Adrenal gland (tissue), 9 donors: ENCODE measurements at regions not wholly inside any gene's neighbourhood (a gene's known extent, or its start where the extent isn't known, plus 50 kb on each side); places are given as distances from the start of the nearest gene placed in this dataset.

Source experiments
- DNase-seq, 7 donors: peaks; one replicate each; pipeline ENCODE4 v3.0.0-alpha.2; 2019 to 2020
- H3K27ac ChIP-seq, 5 donors: fragments of 200-600 bp; sonication (generic) in 4 of 5; 1 replicate in 3 of 5; 2 replicates in 2 of 5; pipeline versions ENCODE4 v1.5.1 to v1.8.0; 2016 to 2020; ENCODE audit warnings: mild to moderate bottlenecking in 1 of 5
- H3K27me3 ChIP-seq: fragments of 200-600 bp; 2 replicates; pipeline ENCODE4 v1.8.0; 2021
- H3K36me3 ChIP-seq, 2 donors: fragments of 200-600 bp; replicated peaks in 1 of 2; 1 replicate in 1 of 2; 2 replicates in 1 of 2; pipeline versions ENCODE4 v1.5.1 to v1.8.0; 2018 to 2022
- H3K4me1 ChIP-seq, 2 donors: fragments of 200-600 bp; replicated peaks in 1 of 2; 1 replicate in 1 of 2; 2 replicates in 1 of 2; pipeline versions ENCODE4 v1.5.1 to v1.8.0; 2018 to 2021
- H3K4me3 ChIP-seq, 4 donors: fragments of 200-600 bp; sonication (generic) in 3 of 4; one replicate each; pipeline ENCODE4 v1.5.1; 2016 to 2018
- H3K9me3 ChIP-seq, 3 donors: fragments of 200-600 bp; sonication (generic) in 1 of 3; replicated peaks in 1 of 3; 1 replicate in 2 of 3; 2 replicates in 1 of 3; pipeline versions ENCODE4 v1.5.1 to v1.8.0; 2016 to 2021
- CTCF ChIP-seq, 6 experiments: fragments of 450-650 bp in 4 of 6; fragments of 200-600 bp in 2 of 6; sonication (generic) in 1 of 6; IDR thresholded peaks; 1 replicate in 5 of 6; 2 replicates in 1 of 6; pipeline versions ENCODE4 v1.5.1 to v1.8.0; 2016 to 2021; ENCODE audit warnings: antibody characterized with exemption in 6 of 6, mild to moderate bottlenecking in 2 of 6, moderate library complexity in 1 of 6
- POLR2A ChIP-seq, 2 donors: fragments of 450-650 bp; IDR thresholded peaks; one replicate each; pipeline ENCODE4 v1.6.1; 2017; ENCODE audit warnings: antibody characterized with exemption in 2 of 2, mild to moderate bottlenecking in 2 of 2, moderate library complexity in 1 of 2
- WGBS, 4 donors: extraction: QIAGEN DNeasy Blood & Tissue Kit in 2 of 4; methylation state at CpG; one replicate each; pipeline versions ENCODE4 v1.1.5 to v1.1.7; 2013 to 2017; 5-methylcytosine and 5-hydroxymethylcytosine counted together
- intact Hi-C, 2 donors: fragments of 100-400 bp; cut with DNase I; formaldehyde crosslinking; loops; one replicate each; pipeline versions ENCODE4 v1.14.1 to v1.15.0; 2022 to 2023
- donor health status: healthy with polysubstance abuse.
- donor health status: Bipolar disorder and iron deficiency.
- donor health status: DM: yes; HTN: yes; CAD: no.
- donor health status: DM: no; HTN: no; CAD: no.
- donor health status: DM: no; HTN: no; CAD: no.

- no peaks in the 10 kb centered on the region for H3K27me3 ChIP-seq
- intact Hi-C loops, result no loop called here
- no peak overlapping the region for H3K4me3 ChIP-seq
- H3K9me3 ChIP-seq, result no peaks in the 10 kb centered on the region
- H3K36me3 ChIP-seq, result no peaks in the 10 kb centered on the region
- no peaks in the 10 kb centered on the region for H3K4me1 ChIP-seq
- no peak for TF ChIP-seq CTCF (IDR thresholded peaks at IDR 0.05)
- 54 to 64% (median 57%) methylated on average over 3 of the region's 3 CpGs for WGBS, 4 donors
- H3K27ac ChIP-seq, result no peak overlapping the region
- no peak for DNase-seq
These were observed 438.8 kb downstream of the PMP22 start for GRCh38 chr17:14826358-14826757.

GRCh38 chr17:14818469-14818868 is 446.7 kb downstream of the PMP22 start:
- no peak for DNase-seq
- intact Hi-C loops, result no loop called here
- H3K27me3 ChIP-seq, result peaks cover 7% of the 10 kb centered on the region
- H3K36me3 ChIP-seq, result no peaks in the 10 kb centered on the region
- no peak overlapping the region for H3K4me3 ChIP-seq
- no peaks in the 10 kb centered on the region for H3K9me3 ChIP-seq
- TF ChIP-seq POLR2A (IDR thresholded peaks at IDR 0.05) (no peak), CTCF (IDR thresholded peaks at IDR 0.05) (no peak)
- 70 to 86% (median 76%) methylated on average over 1 of the region's 1 CpG for WGBS, 4 donors
- H3K27ac ChIP-seq, result no peak overlapping the region
- H3K4me1 ChIP-seq, result no peaks in the 10 kb centered on the region

GRCh38 chr17:14815079-14815478 is 450.0 kb downstream of the PMP22 start:
- WGBS, 4 donors, result 79 to 89% (median 83%) methylated on average over 6 of the region's 6 CpGs
- no peaks in the 10 kb centered on the region for H3K9me3 ChIP-seq
- H3K27me3 ChIP-seq, result peaks cover 7% of the 10 kb centered on the region
- intact Hi-C loops, result no loop called here
- H3K4me1 ChIP-seq, result no peaks in the 10 kb centered on the region
- H3K36me3 ChIP-seq, result no peaks in the 10 kb centered on the region
- H3K4me3 ChIP-seq, result no peak overlapping the region
- TF ChIP-seq CTCF (IDR thresholded peaks at IDR 0.05), result no peak
- no peak for TF ChIP-seq POLR2A (IDR thresholded peaks at IDR 0.05)
- no peak for DNase-seq
- H3K27ac ChIP-seq, result no peak overlapping the region

GRCh38 chr17:14813649-14814370 is 451.3 kb downstream of the PMP22 start:
- Histone ChIP-seq H3K27me3 (peaks cover 7% of the 10 kb centered on the region), H3K4me1 (no peaks in the 10 kb centered on the region), H3K4me3 (no peak overlapping the region), H3K36me3 (no peaks in the 10 kb centered on the region), H3K9me3 (no peaks in the 10 kb centered on the region), H3K27ac (no peak overlapping the region)
- DNase-seq, result peak in 6 of 7 donors; percentile 19 to 59 (median 32)
- no peak for TF ChIP-seq POLR2A (IDR thresholded peaks at IDR 0.05)
- TF ChIP-seq CTCF (IDR thresholded peaks at IDR 0.05), result peak in 5 of 6 experiments; percentile 7 to 43 (median 38)
- intact Hi-C loops, result no loop called here
- WGBS, 4 donors, result 45 to 54% (median 47%) methylated on average over 16 to 18 of the region's 18 CpGs
